Coronary artery (tissue), 2 donors: ENCODE measurements at regions not wholly inside any gene's neighbourhood (a gene's known extent, or its start where the extent isn't known, plus 50 kb on each side); places are given as distances from the start of the nearest gene placed in this dataset.

Experiments
- DNase-seq: peaks from one replicate; pipeline ENCODE4 v3.0.0-alpha.2; 2017; ENCODE audit warnings: low spot score
- H3K27ac ChIP-seq, 2 donors: fragments of 200-600 bp; sonication (generic); one replicate each; pipeline ENCODE4 v1.5.1; 2016 to 2019
- H3K4me3 ChIP-seq: fragments of 200-600 bp; sonication (generic); 2 replicates; pipeline ENCODE4 v1.5.1; 2016; ENCODE audit warnings: mild to moderate bottlenecking, moderate library complexity
- TF ChIP-seq, protein P1 (sequence below): fragments of 200-600 bp; sonication (generic); IDR thresholded peaks from one replicate; pipeline ENCODE4 v1.5.1; 2019; ENCODE audit warnings: antibody characterized with exemption

GRCh38 chr10:83816942-83817341 is 322.4 kb upstream of the GHITM start:
- DNase-seq, result no peak
- Histone ChIP-seq H3K27ac (no peak overlapping the region), H3K4me3 (no peak overlapping the region)
- TF ChIP-seq, protein P1, sequence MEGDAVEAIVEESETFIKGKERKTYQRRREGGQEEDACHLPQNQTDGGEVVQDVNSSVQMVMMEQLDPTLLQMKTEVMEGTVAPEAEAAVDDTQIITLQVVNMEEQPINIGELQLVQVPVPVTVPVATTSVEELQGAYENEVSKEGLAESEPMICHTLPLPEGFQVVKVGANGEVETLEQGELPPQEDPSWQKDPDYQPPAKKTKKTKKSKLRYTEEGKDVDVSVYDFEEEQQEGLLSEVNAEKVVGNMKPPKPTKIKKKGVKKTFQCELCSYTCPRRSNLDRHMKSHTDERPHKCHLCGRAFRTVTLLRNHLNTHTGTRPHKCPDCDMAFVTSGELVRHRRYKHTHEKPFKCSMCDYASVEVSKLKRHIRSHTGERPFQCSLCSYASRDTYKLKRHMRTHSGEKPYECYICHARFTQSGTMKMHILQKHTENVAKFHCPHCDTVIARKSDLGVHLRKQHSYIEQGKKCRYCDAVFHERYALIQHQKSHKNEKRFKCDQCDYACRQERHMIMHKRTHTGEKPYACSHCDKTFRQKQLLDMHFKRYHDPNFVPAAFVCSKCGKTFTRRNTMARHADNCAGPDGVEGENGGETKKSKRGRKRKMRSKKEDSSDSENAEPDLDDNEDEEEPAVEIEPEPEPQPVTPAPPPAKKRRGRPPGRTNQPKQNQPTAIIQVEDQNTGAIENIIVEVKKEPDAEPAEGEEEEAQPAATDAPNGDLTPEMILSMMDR, result no peak

- TF ChIP-seq, protein P1, result no peak
- no peak for DNase-seq
- H3K4me3 ChIP-seq, result no peak overlapping the region
- no peak overlapping the region for H3K27ac ChIP-seq
These were observed 321.5 kb upstream of the GHITM start for GRCh38 chr10:83817797-83818196.

DNA sequence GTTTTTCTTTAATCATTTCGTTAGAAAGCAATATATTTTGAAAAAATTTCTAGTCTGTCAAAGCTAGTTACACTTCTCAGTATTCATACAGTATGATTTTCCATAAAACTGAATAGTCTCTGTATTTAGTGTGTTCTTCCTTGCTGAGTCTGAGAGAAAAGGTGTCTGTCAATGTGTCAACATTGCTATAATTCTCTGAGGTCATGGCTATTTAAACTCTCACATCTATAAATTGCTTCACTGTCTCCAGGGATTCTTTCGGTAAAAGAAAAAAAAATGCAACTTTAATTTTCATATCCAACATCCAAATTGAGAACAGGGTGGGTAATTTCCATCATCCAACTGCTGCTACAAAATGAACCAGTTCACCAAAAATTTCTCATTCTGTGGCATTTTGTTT is 319.7 kb upstream of the GHITM start:
- TF ChIP-seq, protein P1, result no peak
- no peak for DNase-seq
- no peak overlapping the region for H3K27ac ChIP-seq
- no peak overlapping the region for H3K4me3 ChIP-seq

DNA sequence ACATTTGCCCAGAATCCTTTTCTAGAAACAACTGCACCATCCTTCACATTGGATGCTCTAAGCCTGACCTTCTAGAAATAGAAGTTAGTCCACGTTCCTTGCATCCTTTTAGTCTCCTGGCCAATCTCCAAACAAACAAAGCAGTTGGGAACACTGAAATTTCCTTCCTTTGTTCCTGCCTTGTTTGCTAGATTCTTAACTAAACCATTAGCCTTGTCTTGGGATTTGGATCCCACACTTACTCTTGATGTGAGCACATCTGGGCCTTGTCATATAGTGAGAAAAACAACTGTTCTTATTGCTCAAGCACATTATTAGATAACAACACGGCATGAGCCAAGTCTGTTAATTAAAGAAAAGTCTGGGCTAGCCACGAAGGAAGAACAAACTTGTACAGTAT is 319.3 kb upstream of the GHITM start:
- no peak overlapping the region for H3K4me3 ChIP-seq
- H3K27ac ChIP-seq, result no peak overlapping the region
- TF ChIP-seq, protein P1, result no peak
- no peak for DNase-seq

DNA sequence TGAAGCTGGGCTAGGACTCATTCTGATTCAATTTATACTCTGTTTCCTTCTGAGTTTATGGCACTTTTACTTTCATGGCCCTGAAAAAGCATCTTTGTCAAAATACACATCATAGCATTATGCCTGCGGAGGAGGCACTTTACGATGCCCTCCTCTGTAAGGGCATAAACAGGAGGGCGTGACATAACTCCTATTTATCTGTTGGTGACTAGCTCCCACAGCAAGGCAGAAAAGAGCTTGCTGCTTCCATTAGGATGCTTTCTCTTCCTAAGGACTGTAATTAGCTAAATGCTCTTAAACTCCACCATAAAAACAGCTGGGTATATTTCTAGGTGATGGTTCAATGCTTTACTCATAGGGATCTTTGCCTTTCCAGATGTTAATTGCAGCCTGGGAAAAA is 315.2 kb upstream of the GHITM start:
- TF ChIP-seq, protein P1, result no peak
- Histone ChIP-seq H3K4me3 (no peak overlapping the region), H3K27ac (no peak overlapping the region)
- no peak for DNase-seq

DNA sequence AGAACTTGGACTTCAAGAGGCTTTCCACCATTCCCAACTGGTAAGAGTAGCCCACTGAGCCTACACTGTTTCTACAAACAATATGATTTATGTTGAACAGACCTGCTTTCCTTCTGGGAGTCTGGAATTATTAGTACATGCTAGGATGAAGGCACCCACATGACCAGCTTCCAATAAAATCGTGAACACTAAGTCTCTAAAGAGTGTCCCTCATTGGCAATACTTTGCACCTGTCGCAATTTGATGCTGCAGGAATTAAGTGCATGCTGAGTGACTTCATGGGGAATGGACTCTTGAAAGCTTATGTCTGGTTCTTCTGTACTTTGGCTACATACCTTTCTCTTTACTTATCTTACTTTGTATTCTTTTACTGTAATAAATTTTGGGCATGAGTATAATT is 305.2 kb upstream of the GHITM start:
- H3K27ac ChIP-seq, result no peak overlapping the region
- DNase-seq, result no peak
- no peak overlapping the region for H3K4me3 ChIP-seq
- TF ChIP-seq, protein P1, result no peak

GRCh38 chr10:83835945-83836745 is 303.2 kb upstream of the GHITM start:
- no peak overlapping the region for H3K4me3 ChIP-seq
- TF ChIP-seq, protein P1, result no peak
- H3K27ac ChIP-seq, result no peak overlapping the region
- DNase-seq, result no peak
